PC-9 (cell line): ENCODE measurements at regions not wholly inside any gene's neighbourhood (a gene's known extent, or its start where the extent isn't known, plus 50 kb on each side); places are given as distances from the start of the nearest gene placed in this dataset.

Source experiments
- BruUV-seq: library from RNA; stranded (reverse); fragments of 400-500 nt; replicated peaks from 2 replicates; lab custom pipeline; 2021; lab: Mats Ljungman, UMichigan
- CTCF ChIA-PET: fragments of 300-600 bp; sonication (Branson Sonifier 250); formaldehyde crosslinking; loops from one replicate; lab custom pipeline; 2022; ENCODE audit warnings: antibody characterized with exemption; lab: Charles Lee
- POLR2A ChIA-PET: fragments of 300-600 bp; sonication (Branson Sonifier 250); formaldehyde crosslinking; loops from one replicate; lab custom pipeline; 2022; ENCODE audit warnings: antibody characterized with exemption; ENCODE audit not compliant: unreplicated experiment; lab: Charles Lee
- DNase-seq, 2 experiments: peaks; one replicate each; pipeline versions ENCODE4 v3.0.0 to v3.0.0-alpha.2; 2015 to 2022; ENCODE audit warnings: mixed read lengths in 1 of 2
- H2AFZ ChIP-seq: fragments of 200-600 bp; sonication (generic); 2 replicates; pipeline ENCODE4 v1.8.1; 2017; ENCODE audit warnings: antibody characterized with exemption
- H3F3A ChIP-seq: fragments of 200-600 bp; sonication (generic); 2 replicates; pipeline ENCODE4 v1.8.1; 2017; ENCODE audit warnings: antibody characterized with exemption, mild to moderate bottlenecking, low read depth; ENCODE audit not compliant: insufficient read depth
- H3K27ac ChIP-seq: fragments of 200-600 bp; sonication (generic); 2 replicates; pipeline ENCODE4 v1.6.1; 2016; ENCODE audit warnings: mixed run types
- H3K27me3 ChIP-seq: fragments of 200-600 bp; sonication (generic); 2 replicates; pipeline ENCODE4 v1.6.1; 2016; ENCODE audit warnings: low read depth, mixed run types; ENCODE audit not compliant: insufficient read depth
- H3K36me3 ChIP-seq: fragments of 200-600 bp; sonication (generic); 2 replicates; pipeline ENCODE4 v1.6.1; 2016; ENCODE audit warnings: low read depth, mixed run types
- H3K4me1 ChIP-seq: fragments of 200-600 bp; sonication (generic); replicated peaks from 2 replicates; pipeline ENCODE4 v1.6.1; 2016; ENCODE audit warnings: mixed run types; ENCODE audit not compliant: insufficient read depth
- H3K4me2 ChIP-seq: fragments of 200-600 bp; sonication (generic); 2 replicates; pipeline ENCODE4 v1.6.1; 2017; ENCODE audit warnings: mixed run types
- H3K4me3 ChIP-seq: fragments of 200-600 bp; sonication (generic); 2 replicates; pipeline ENCODE4 v1.6.1; 2016; ENCODE audit warnings: mixed run types
- H3K79me2 ChIP-seq: fragments of 200-600 bp; sonication (generic); 2 replicates; pipeline ENCODE4 v1.6.1; 2017; ENCODE audit warnings: low read depth, mixed run types
- H3K9me2 ChIP-seq: fragments of 200-600 bp; sonication (generic); 2 replicates; pipeline ENCODE4 v1.8.1; 2017; ENCODE audit warnings: mild to moderate bottlenecking; ENCODE audit not compliant: insufficient read depth
- H3K9me3 ChIP-seq: fragments of 200-600 bp; sonication (generic); 2 replicates; pipeline ENCODE4 v1.8.1; 2016; ENCODE audit warnings: low read depth; ENCODE audit not compliant: insufficient read depth
- H4K20me1 ChIP-seq: fragments of 200-600 bp; sonication (generic); 2 replicates; pipeline ENCODE4 v1.8.1; 2017; ENCODE audit not compliant: insufficient read depth
- CTCF ChIP-seq: fragments of 200-600 bp; sonication (generic); conservative IDR thresholded peaks from 2 replicates; pipeline ENCODE4 v1.6.1; 2017; ENCODE audit warnings: mixed run types, antibody characterized with exemption, mild to moderate bottlenecking, moderate library complexity
- EZH2 ChIP-seq: fragments of 200-600 bp; sonication (generic); IDR thresholded peaks from 2 replicates; pipeline ENCODE4 v1.8.0; 2017; ENCODE audit warnings: antibody characterized with exemption, low read depth
- intact Hi-C: fragments of 100-400 bp; cut with micrococcal nuclease; formaldehyde crosslinking; loops from one replicate; pipeline ENCODE4 v1.10.0; 2022; ENCODE audit not compliant: unreplicated experiment

GRCh38 chr7:85714043-85714578, 527.3 kb upstream of the SEMA3D start:
- Histone ChIP-seq H3K4me2 (no peak overlapping the region), H3K27ac (no peak overlapping the region), H3K4me1 (no peaks in the 10 kb centered on the region), H3K36me3 (no peaks in the 10 kb centered on the region), H4K20me1 (no peaks in the 10 kb centered on the region), H3F3A (no peaks in the 10 kb centered on the region), H3K79me2 (no peaks in the 10 kb centered on the region), H3K4me3 (no peak overlapping the region), H3K9me3 (no peaks in the 10 kb centered on the region), H3K9me2 (no peaks in the 10 kb centered on the region; the same call in 1 of the 2 replicates), H3K27me3 (no peaks in the 10 kb centered on the region), H2AFZ (no peak overlapping the region)
- TF ChIP-seq EZH2: no peak
- no peak for TF ChIP-seq CTCF
- CTCF ChIA-PET: interaction anchor here (0.6 kb wide), 1 partner anchor 413 kb away, joined by 4 read pairs; no protein-coding TSS in a partner anchor
- BruUV-seq: no TSS peak
- POLR2A ChIA-PET: no interaction called here
- intact Hi-C loops: no loop called here
- DNase-seq: no peak

- H3K9me2 ChIP-seq: no peaks in the 10 kb centered on the region; the same call in 1 of the 2 replicates
- TF ChIP-seq EZH2 (no peak), CTCF (no peak)
- DNase-seq: no peak
- CTCF ChIA-PET: no interaction called here
- no peaks in the 10 kb centered on the region for H3K79me2 ChIP-seq
- intact Hi-C loops: no loop called here
- no peak overlapping the region for H3K4me2 ChIP-seq
- H3K27ac ChIP-seq: no peak overlapping the region
- no peak overlapping the region for H3K4me3 ChIP-seq
- POLR2A ChIA-PET: no interaction called here
- H3K9me3 ChIP-seq: no peaks in the 10 kb centered on the region
- H2AFZ ChIP-seq: no peak overlapping the region
- no TSS peak for BruUV-seq
- H3K36me3 ChIP-seq: no peaks in the 10 kb centered on the region
- H3K27me3 ChIP-seq: no peaks in the 10 kb centered on the region
- H4K20me1 ChIP-seq: no peaks in the 10 kb centered on the region
- no peaks in the 10 kb centered on the region for H3K4me1 ChIP-seq
- no peaks in the 10 kb centered on the region for H3F3A ChIP-seq
Measured at GRCh38 chr7:85713171-85713570, 526.3 kb upstream of the SEMA3D start.

GRCh38 chr7:85711894-85712293, 525.0 kb upstream of the SEMA3D start:
- Histone ChIP-seq H3K27ac (no peak overlapping the region), H3K9me3 (no peaks in the 10 kb centered on the region), H3F3A (no peaks in the 10 kb centered on the region), H3K4me2 (no peak overlapping the region), H3K36me3 (no peaks in the 10 kb centered on the region), H3K79me2 (no peaks in the 10 kb centered on the region), H4K20me1 (no peaks in the 10 kb centered on the region), H2AFZ (no peak overlapping the region), H3K27me3 (no peaks in the 10 kb centered on the region), H3K4me3 (no peak overlapping the region), H3K4me1 (no peaks in the 10 kb centered on the region), H3K9me2 (no peaks in the 10 kb centered on the region; the same call in 1 of the 2 replicates)
- intact Hi-C loops: no loop called here
- POLR2A ChIA-PET: no interaction called here
- CTCF ChIA-PET: no interaction called here
- no TSS peak for BruUV-seq
- TF ChIP-seq CTCF (no peak), EZH2 (no peak)
- no peak for DNase-seq
